NCI-H2227 (cell line): ENCODE measurements at regions not wholly inside any gene's neighbourhood (a gene's known extent, or its start where the extent isn't known, plus 50 kb on each side); places are given as distances from the start of the nearest gene placed in this dataset.
"Not testable (repeated sequence)": the region's sequence is repeated elsewhere in the genome, so short reads cannot be mapped to it uniquely, and the experiment has no call there.

Source experiments
- DNase-seq: peaks from one replicate; lab custom pipeline; 2025; ENCODE audit not compliant: unreplicated experiment; lab: John Stamatoyannopoulos, UW

DNA sequence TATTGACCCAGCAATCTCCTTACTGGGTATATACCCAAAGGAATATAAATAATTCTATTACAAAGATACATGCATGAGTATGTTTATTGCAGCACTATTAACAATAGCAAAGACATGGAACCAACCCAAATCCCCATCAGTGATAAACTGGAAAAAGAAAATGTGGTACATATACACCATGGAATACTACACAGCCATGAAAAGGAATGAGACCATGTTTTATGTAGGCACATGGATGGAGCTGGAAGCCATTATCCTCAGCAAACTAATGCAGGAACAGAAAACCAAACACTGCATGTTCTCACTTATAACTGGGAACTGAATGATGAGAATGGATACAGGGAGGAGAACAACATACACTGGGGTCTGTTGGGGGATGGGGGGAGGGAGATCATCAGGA is 489.7 kb upstream of the KLF6 start:
- DNase-seq, result not testable (repeated sequence)

DNA sequence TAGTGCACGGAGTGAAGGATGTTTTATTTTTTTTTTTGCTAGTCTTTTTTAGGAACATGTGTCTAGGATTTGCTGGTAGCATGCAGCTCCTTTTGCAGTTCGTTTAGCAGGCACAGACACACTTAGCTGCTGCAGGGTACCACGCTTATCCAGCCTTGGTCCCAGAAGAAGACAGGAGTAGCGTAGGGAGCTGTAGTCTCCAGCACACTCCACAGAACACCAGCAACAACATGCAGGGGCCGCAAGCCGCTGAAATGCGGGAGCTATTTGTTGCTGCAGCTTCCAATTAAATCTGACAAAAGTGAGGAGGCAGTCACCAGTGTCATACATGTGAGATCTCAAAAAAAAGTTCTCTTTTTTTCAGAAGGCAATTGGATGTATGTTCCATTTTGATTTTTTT is 486.2 kb upstream of the KLF6 start:
- DNase-seq, result no peak

DNA sequence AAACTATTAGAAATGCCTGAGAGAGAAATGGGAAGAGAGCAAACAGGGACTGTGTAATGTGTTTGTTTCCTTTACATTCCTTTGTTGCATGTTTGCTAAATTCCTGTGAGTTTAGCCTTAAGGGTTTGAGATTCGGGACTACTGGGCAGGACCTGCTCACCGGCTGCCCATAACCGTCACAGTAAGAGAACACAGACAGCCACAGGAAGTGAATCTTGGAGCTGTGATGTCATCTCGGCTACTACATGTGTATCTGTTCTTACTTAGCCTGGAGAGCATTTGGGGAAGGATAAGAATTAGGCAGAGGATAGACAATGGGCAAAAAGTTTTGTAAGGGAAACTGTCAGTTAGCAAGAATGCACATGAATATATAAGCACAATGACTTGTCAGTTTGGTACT is 485.1 kb upstream of the KLF6 start:
- DNase-seq, result no peak

DNA sequence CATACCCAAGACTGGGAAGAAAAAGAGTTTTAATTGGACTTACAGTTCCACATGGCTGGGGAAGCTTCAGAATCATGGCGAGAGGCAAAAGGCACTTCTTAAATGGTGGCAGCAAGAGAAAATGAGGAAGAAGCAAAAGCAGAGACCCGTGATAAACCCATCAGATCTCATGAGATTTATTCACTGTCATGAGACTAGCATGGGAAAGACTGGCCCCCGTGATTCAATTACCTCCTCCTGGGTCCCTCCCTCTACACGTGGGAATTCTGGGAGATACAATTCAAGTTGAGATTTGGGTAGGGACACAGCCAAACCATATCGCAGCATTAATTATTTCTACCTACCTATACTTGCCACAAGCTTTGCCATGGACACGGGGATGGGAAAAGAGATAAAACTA is 483.5 kb upstream of the KLF6 start:
- DNase-seq, result not testable (repeated sequence)

DNA sequence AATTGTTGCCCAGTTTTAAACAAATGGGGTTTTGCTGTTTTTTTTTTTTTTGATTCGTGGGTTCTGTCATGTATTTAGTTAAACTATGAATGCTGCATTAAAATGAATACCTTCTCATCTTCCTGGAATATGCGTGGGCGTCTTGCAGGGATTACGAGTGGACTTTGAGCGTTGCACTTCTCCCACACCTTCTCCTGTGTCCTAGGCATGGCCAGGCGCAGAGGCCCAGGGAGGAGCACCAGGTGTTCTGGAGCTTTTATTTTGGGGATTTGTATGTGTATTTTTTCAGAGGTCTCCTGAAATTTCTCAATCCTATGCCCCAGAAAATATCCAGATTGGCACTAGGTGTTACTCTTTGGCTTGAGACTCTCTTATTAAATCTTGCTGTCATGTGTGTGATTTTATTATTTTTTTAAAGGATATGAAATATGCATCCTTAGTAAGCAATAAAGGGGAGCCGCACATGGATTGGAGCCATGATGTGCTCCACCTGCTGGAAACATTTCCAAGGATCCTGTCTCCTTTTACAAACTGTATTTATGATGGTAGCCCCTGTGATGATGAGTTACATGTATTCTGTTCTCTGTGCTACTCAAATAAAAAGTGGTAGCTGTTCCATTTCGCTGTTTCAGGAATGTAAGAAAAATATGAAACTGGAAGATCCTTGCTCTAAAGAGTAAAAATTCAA is 482.2 kb upstream of the KLF6 start:
- DNase-seq, result no peak

DNA sequence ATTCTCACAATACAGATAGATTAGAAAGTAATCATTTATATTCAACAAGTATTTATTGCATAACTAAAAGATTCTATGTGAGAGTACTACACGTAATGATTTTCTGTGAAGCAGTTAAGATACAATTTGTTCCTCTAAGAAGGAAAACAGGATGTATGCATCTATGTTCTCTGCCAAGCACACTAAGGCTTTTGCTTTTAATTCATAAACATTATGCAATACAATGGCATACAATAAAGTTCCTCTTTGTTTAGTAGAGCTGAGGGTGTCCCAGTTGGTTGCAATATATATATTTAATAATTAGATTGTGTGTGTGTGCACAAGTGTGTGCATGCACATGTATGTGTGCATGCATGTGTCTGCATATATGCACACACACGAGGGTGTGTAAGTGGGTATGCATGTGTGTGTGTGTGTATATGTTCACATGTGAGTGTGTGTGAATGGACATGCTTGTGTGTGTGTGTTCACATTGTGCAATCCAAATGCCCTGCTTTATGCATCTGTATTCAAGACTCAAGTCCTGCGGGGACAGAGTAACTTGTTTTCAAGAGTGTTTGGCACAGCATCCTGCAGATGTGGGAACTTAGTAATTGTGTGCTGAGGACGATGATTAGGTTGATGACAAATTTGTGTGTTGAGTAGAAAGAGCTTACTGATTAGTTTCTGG is 481.5 kb upstream of the KLF6 start:
- no peak for DNase-seq

DNA sequence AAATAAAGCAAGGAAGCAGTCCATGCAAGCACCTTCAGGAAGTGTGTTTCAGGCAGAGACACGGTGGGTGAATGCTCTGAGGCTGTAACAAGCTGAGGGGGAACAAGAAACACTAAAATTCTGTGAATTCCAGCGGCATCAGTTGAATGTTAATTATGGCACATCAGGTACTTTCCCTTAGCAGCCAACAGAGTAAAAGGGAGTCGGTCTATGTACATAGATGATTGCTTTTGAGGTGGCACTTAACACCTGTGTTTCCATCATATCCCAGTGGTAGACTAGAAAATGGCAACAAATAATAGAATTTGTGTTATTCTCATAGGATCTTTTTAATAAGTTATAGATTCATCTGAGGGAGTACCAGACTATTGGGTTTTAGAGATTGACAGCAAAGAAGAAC is 481.0 kb upstream of the KLF6 start:
- no peak for DNase-seq

DNA sequence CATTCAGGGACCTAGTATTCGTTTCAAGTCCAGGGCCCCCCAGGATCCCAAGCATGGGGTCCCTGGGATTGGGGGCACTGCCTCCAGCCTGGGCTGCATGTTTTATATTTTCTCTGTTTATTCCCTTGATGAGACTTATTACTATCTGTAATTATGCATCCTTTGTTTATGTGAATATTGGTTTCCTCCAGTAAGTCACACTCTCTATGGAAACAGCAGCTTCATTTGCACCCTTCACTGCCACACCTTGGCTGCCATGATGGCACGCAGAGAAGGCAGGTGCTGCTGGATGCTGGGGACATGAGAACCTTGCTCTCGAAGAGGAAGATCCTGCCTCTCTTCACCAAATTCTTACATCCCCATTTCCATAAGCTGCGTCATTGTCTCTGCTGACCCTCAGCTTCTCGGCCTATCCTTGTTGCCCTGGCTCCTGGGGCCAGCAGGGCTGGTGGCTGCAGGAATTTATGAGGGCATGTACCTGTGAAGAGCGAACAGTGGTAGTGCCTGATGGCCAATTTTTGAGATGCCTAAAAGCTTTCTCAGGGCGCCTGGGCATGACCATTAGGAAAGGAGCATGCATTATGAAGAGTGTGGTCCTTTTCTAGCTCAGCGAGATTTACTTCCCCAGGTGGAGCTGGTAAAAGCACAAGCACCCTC is 479.3 kb upstream of the KLF6 start:
- DNase-seq, result no peak

DNA sequence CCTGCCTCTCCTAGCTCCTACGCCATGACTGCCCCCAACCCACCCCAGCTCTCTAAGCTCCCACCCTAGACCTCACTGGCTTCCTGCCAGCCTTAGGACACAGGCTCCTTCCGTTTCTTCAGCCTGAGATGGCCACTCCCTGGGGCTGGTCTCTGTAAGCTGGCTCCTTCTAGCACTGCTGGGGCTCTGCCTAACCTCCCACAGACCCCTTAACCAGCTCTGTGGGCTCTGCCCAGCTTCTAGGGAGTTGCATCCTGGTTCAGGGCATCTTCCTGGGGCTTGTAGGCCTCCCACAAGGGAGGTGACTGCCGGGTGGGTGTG is 478.6 kb upstream of the KLF6 start:
- no peak for DNase-seq

DNA sequence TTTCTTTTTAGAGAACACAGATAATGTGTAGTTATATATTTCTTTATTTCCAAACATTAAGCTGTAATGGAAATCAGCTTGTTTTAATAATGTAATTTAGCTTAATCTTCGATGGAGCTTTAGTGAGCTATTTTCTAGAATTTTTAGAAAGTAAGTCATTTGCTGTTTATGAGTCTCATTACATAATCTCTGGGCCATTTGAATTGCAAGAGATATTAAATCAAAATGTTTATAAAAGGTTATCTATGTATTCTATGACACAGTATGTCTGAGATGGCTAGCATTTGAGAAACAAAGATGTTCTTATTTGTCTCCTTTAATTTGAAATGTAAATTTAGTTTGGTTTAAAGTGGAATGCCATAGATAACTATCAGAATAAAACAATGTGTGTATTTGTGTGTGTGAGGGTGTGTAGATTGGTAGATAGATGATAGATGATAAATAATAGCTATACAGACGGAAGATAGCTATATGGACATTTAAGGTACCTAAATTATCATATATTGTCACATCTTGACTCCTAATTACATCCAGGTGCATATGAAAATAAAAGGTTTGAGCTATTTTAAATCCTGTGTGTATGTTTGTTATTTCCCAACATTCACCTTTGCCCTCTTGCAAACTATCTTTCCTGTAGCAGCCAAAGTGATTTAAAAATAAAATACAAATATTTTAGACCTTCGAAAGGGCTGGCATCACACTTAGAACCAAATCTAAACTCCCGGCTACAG is 478.0 kb upstream of the KLF6 start:
- DNase-seq, result no peak

DNA sequence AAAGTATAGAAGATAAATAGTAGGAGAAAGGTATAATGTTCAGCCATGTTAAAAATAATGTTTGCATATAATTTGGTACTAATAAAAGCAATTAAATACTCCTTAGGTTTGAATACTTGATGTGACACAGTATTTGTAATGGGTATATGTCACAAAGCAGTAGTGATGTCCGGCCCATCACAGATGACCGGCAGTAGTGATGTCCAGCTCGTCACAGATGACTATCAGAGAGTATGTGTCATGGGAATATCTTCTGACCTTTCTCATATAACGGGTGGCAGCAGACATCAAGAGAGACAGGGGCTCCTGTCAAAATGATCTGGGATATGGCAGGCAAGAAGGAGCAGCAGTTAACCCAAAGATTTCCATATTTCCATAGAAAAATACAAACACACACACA is 477.4 kb upstream of the KLF6 start:
- DNase-seq, result no peak

DNA sequence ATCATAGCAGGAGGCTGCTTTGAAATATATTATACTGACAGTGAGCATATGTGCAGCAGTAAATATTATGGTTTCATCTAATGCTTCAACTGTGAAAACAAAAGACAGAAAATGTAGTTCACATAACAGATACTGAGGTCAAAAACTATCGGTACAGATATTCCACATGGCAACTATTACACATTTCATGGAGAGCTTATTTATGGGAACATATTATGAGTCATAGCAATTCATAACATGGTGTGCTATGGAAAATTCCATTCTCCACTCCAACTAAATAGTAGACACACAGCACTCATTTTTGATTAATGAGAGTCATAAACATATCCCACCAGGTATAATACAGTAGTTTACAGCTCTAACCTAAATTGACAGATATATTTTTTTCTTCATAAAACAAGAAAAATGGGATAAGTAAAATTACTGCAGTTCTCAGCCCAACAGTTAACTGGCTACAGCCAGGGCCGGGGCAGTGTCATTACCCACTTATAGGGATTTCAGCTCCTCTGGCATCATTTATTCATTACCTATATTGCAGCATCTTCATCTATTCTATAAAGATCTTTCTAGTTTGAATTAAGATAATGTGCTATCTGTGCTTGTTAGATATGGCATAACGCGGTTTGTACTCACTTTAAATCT is 475.6 kb upstream of the KLF6 start:
- no peak for DNase-seq

DNA sequence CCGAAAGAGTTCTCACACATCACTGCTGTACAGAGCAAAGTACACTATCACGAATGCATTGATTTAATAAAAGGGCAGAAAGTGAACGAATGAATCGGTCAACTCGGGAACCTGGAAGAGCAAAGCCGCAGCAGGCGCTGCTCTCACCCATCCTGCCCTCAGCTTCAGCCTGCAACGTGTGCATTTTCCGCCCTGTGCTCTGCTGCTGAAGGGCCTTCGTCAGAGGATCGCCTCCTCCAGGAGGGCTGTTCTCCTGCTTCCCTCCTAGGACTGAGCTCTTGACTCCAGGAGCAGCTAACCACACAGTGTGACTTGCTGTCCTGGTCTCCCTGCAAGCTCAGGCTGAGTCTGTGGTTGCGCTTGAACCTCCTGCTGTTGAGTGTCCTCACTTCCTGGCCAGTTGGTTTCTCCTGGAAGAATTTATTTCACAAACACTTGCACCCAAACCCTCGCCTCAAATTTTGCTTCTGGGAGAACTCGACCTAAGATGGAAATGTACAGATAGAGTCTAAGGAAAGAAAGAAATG is 473.0 kb upstream of the KLF6 start:
- no peak for DNase-seq

DNA sequence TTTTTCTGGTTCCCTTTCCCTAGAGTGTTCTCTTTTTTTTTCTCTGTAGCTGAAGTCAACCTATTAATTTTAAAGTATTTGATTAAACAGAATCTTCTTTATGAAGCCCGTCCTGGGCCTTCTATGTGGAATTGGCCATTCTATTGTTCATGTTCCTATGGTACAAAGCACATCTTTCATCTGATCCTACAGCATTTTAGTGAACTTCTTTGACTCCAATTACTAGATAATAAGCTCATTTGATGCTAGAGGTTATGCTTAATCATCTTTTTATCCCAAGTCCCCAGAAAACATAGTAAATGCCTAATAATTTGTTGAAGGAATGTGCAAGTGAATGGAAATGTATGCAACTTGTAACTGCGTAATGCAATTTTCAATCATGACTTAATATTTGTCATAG is 472.0 kb upstream of the KLF6 start:
- no peak for DNase-seq

DNA sequence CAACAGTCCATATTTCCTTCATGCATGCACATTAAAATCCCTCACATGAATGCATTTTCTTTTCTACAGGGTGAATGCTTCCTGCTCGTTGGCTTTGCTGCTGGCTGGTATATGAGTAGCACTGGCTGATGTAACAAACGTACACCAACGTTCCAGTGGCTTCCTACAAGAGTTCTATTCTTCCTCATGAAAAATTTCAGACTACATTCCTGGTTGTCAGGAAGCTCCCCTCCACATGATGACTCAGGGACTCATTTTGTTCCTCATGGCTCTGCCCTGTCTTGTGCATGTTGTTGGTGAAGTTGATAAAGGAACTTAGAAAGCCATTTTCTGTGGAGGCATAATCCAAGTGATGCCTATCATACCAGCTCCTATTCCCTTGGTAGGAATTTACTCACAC is 470.7 kb upstream of the KLF6 start:
- no peak for DNase-seq

DNA sequence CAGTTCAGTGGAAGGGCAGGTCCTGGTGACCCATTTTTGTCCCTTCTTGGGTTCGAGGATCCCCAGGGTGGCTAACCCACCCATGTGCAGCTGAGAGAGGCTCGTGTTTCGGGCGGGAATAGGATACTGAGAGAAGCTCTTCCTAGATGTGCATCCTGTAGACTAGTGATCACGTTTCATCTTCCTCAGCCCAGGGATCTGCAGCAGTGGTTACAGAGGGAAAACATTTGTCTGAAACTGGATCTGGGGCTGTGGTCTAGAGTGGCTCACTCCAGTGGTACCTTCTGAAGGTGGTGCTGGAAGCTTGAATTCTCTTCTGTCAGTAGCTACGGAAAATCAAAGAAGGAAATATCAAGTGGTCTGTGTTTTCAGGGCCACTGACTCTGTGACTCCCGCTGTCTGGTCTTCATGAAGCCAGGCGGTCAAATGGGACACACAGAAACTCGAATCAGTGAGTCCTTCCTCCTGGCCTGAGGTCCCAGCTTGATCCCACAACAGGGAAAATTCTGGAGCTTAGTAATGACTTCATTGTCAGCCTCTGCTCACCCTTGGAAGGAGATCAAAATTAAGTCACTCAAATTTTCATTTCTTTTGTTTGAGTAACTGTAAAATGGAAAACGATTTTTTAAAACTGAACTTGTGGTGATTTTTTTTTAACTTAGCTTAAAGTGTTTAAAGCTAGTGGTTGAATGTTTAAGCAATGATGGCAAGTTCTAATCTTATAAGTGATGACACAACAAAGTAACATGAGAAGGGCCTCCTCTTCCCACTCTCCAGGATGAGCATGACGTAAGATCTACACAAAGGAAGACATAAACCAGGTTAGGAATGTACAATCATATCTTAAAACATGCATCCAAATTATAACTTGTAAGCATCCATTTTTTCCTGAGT is 469.3 kb upstream of the KLF6 start:
- no peak for DNase-seq

DNA sequence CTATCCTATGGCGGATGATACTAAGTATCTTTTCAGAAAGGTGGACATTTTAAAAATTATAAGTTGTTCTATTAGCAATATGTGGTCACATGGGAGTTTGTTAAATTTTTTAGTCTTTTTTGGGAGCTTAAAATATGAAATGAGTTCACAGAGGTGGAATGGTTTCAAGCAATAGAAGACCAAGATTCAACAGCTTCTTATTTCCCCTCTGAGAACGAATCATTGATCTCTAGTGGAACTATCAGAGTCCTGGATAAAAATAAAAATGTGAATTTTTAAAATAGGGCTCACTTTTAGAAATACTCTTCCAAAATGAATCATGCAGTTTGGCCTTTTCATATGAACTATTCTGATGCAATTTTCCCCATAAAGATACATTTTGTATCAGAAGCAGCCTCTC is 467.7 kb upstream of the KLF6 start:
- no peak for DNase-seq

DNA sequence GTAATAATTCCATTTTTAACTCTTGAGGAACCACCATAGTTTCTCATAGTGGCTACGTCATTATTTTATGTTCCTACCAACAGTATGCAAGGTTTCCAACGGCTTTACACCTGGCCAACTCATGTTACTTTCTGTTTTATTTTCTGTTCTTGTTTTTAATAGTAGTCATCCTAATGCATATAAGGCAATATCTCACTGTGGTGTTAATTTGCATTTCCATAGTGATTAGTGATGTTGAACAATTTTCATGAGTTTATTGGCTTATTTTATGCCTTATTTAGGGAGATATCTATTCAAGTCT is 465.5 kb upstream of the KLF6 start:
- no peak for DNase-seq

DNA sequence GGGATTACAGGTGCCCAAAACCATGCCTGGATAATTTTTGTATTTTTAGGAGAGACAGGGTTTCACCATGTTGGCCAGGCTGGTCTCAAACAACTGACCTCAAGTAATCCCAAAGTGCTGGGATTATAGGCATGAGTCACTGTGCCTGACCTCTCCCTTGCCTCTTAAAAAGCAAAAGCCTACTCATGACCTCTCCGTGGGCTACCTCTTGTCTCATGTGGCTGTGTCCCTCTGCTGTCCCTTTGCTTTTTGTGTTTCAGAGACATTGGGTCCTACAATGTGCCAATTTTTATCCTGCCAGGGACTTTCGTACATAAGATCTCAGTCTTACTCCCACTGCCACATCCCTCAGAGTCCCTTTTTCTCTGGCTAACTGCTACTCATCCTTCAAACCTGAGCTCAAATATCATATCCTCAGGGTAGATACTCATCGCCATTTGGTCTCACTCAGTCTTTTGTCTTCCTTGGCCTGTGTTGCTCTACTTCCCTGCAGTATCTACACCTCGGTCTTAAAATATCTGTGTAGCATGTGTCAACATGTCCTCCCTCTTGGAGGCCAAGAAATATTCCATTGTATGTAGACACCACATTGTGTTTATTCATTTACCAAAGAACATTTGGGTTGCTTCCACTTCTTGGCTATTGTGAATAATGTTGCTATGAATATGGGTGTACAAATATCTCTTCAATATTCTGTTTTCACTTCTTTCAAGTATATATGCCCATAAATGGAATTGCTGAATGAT is 465.0 kb upstream of the KLF6 start:
- no peak for DNase-seq

DNA sequence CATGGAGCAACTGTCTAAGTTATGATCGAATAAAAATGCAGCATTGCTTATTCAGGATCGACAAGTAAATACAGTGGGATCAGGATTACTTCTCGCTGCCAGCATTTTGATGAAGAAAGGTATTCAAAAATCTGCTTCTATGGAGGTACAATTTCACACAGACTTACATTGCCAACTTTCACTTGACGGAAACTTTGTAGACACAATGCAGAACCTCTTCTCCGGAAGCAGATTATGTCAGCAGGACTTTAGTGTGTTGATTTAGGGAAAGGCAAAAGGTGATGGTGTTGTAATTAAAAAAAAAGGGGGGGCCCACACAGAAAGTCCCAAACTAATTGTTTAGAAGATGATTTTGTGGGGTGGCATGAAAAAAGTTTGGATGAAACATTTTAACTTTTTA is 462.4 kb upstream of the KLF6 start:
- no peak for DNase-seq
